ENCODE measurements at regions not wholly inside any gene's neighbourhood (a gene's known extent, or its start where the extent isn't known, plus 50 kb on each side); places are given as distances from the start of the nearest gene placed in this dataset.

GRCh38 chr9:78150312-78150982 lies 85.4 kb upstream of the CEP78 start:
- WGBS (ENCODE audit: low lambda C conversion rate, missing lambda C conversion rate): 93% methylated on average over 25 of the region's 25 CpGs
- no peaks in the 10 kb centered on the region for H3K36me3 ChIP-seq (replicated peaks; ENCODE audit: insufficient read depth, low read depth)
- no peak overlapping the region for H2AFZ ChIP-seq
- TF ChIP-seq, protein P1, sequence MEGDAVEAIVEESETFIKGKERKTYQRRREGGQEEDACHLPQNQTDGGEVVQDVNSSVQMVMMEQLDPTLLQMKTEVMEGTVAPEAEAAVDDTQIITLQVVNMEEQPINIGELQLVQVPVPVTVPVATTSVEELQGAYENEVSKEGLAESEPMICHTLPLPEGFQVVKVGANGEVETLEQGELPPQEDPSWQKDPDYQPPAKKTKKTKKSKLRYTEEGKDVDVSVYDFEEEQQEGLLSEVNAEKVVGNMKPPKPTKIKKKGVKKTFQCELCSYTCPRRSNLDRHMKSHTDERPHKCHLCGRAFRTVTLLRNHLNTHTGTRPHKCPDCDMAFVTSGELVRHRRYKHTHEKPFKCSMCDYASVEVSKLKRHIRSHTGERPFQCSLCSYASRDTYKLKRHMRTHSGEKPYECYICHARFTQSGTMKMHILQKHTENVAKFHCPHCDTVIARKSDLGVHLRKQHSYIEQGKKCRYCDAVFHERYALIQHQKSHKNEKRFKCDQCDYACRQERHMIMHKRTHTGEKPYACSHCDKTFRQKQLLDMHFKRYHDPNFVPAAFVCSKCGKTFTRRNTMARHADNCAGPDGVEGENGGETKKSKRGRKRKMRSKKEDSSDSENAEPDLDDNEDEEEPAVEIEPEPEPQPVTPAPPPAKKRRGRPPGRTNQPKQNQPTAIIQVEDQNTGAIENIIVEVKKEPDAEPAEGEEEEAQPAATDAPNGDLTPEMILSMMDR (IDR thresholded peaks at IDR 0.05; ENCODE audit: poor library complexity): no peak
- no peak for TF ChIP-seq EZH2 (IDR thresholded peaks at IDR 0.05; ENCODE audit: borderline replicate concordance)
- TF ChIP-seq EZH2phosphoT487 (IDR thresholded peaks at IDR 0.05; ENCODE audit: low read depth, severe bottlenecking, unreplicated experiment): no peak
- no peaks in the 10 kb centered on the region for H3K9me2 ChIP-seq (replicated peaks; ENCODE audit: insufficient read depth)
- H3K4me2 ChIP-seq: no peak overlapping the region
- DNase-seq (ENCODE audit: low spot score): no peak
- no peak overlapping the region for H3K4me3 ChIP-seq
- H3K27ac ChIP-seq: no peak overlapping the region
- H3K4me1 ChIP-seq (ENCODE audit: insufficient read depth): no peaks in the 10 kb centered on the region
- H3K27me3 ChIP-seq: no peaks in the 10 kb centered on the region
- no peaks in the 10 kb centered on the region for H3K9me3 ChIP-seq (ENCODE audit: low read depth)
- H3K79me2 ChIP-seq: no peaks in the 10 kb centered on the region
- no peaks in the 10 kb centered on the region for H4K20me1 ChIP-seq (ENCODE audit: insufficient read depth, poor library complexity, severe bottlenecking)

DNA sequence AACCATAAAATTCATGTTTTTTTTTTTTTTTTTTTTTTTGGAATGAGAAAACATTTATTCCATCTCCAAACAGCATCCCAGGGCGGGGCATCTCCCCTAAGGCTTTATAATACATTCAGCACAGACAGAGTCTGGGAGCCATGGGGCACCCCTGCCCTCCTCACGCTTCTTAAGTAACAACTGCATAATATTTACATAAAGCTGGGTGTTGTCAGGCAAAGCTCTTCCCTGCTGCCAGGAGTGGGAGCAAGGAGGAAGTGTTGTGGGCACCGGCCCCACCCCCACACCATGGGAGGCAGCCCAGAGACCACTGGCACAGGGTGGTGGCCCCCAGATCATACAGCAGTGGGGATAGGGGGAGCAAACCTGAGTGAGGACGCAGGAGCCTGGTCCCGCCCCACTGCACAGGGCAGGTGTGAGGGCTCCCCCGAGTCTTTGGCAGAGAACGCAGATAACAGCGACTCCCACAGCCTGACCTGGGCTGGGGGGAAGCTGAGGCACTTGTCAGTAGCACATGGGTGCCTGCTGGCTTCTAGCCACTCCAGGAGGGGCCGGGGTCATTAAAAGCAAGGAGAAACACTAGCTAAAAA lies 86.1 kb upstream of the CEP78 start:
- no peak overlapping the region for H2AFZ ChIP-seq

DNA sequence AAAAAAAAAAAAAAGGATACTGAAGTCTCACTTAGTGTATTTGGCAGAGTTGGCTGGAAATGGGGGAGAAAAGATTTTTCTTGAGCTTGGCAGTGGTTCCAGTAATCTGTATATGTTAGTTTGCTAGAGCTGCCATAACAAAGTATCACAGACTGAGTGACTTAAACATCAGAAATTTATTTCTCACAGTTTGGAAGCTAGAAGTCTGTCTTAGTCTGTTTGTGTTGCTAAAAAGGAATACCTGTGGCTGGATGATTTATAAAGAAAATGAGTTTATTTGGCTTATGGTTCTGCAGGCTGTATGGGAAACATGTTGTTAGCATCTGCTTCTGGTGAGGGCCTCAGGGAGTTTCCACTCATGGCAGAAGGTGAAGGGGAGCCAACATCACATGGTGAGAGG lies 89.6 kb upstream of the CEP78 start:
- DNase-seq (ENCODE audit: low spot score): no peak
- H3K9me2 ChIP-seq (replicated peaks; ENCODE audit: insufficient read depth): no peaks in the 10 kb centered on the region
- TF ChIP-seq EZH2phosphoT487 (IDR thresholded peaks at IDR 0.05; ENCODE audit: low read depth, severe bottlenecking, unreplicated experiment) (no peak), EZH2 (IDR thresholded peaks at IDR 0.05; ENCODE audit: borderline replicate concordance) (no peak)
- TF ChIP-seq, protein P1 (IDR thresholded peaks at IDR 0.05; ENCODE audit: poor library complexity): no peak
- peaks cover 12% of the 10 kb centered on the region for H3K4me1 ChIP-seq (ENCODE audit: insufficient read depth)
- H3K27ac ChIP-seq: no peak overlapping the region
- H2AFZ ChIP-seq: no peak overlapping the region
- H3K79me2 ChIP-seq: no peaks in the 10 kb centered on the region
- H3K4me2 ChIP-seq: no peak overlapping the region
- no peaks in the 10 kb centered on the region for H3K36me3 ChIP-seq (replicated peaks; ENCODE audit: insufficient read depth, low read depth)
- H3K9me3 ChIP-seq (ENCODE audit: low read depth): peaks cover 4% of the 10 kb centered on the region
- no peaks in the 10 kb centered on the region for H4K20me1 ChIP-seq (ENCODE audit: insufficient read depth, poor library complexity, severe bottlenecking)
- no peaks in the 10 kb centered on the region for H3K27me3 ChIP-seq
- no peak overlapping the region for H3K4me3 ChIP-seq

More for the DNA sequence above, 86.1 kb upstream of the CEP78 start:
- 89% methylated on average over 9 of the region's 9 CpGs for WGBS (ENCODE audit: low lambda C conversion rate, missing lambda C conversion rate)
- Histone ChIP-seq H4K20me1 (ENCODE audit: insufficient read depth, poor library complexity, severe bottlenecking) (no peaks in the 10 kb centered on the region), H3K4me2 (no peak overlapping the region), H3K9me2 (replicated peaks; ENCODE audit: insufficient read depth) (no peaks in the 10 kb centered on the region), H3K9me3 (ENCODE audit: low read depth) (no peaks in the 10 kb centered on the region), H3K4me1 (ENCODE audit: insufficient read depth) (no peaks in the 10 kb centered on the region), H3K36me3 (replicated peaks; ENCODE audit: insufficient read depth, low read depth) (no peaks in the 10 kb centered on the region), H3K4me3 (no peak overlapping the region), H3K79me2 (no peaks in the 10 kb centered on the region), H3K27ac (no peak overlapping the region), H3K27me3 (no peaks in the 10 kb centered on the region)
- TF ChIP-seq, protein P1 (IDR thresholded peaks at IDR 0.05; ENCODE audit: poor library complexity): no peak
- TF ChIP-seq EZH2 (IDR thresholded peaks at IDR 0.05; ENCODE audit: borderline replicate concordance) (no peak), EZH2phosphoT487 (IDR thresholded peaks at IDR 0.05; ENCODE audit: low read depth, severe bottlenecking, unreplicated experiment) (no peak)
- no peak for DNase-seq (ENCODE audit: low spot score)

Measured in hepatocyte (in vitro differentiated cells).